ENCODE measurements at regions not wholly inside any gene's neighbourhood (a gene's known extent, or its start where the extent isn't known, plus 50 kb on each side); places are given as distances from the start of the nearest gene placed in this dataset.

DNA sequence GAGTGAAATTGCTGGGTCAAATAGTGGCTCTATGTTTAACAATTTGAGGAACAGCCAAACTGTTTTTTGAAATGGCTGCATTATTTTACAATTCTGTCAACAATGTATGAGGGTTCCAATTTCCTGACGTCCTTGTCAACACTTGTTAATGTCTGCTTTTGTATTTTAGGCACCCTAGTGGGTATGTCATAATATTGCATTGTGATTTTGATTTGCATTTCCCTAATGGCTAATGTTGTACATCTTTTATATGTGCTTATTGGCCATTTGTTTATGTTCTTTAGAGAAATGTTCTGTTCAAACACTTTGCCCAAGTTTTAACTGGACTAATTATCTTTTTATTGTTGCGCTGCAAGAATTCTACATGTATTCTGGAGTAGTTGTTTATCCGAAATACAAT is 93.2 kb downstream of the GPR65 start:
- no peaks in the 10 kb centered on the region for H4K20me1 ChIP-seq (replicated peaks; ENCODE audit: control insufficient read depth, insufficient read depth, low read length)
- no TSS peak for BruUV-seq (replicated peaks)
- no peak overlapping the region for H3K27ac ChIP-seq (ENCODE audit: extremely low read depth, low read depth, low read length)
- no peaks in the 10 kb centered on the region for H3K9me1 ChIP-seq (ENCODE audit: control insufficient read depth, insufficient read depth, low read length)
- no peaks in the 10 kb centered on the region for H3K4me1 ChIP-seq (replicated peaks in 1 of 2; ENCODE audit: control insufficient read depth in 2 of 2, insufficient read depth in 2 of 2, low read length in 2 of 2)
- 2% methylated on average over 3 of the region's 3 CpGs for WGBS (ENCODE audit: insufficient coverage, low coverage, missing lambda C conversion rate)
- POLR2A ChIA-PET = no interaction called here
- H3K27me3 ChIP-seq (ENCODE audit: control insufficient read depth in 2 of 2, insufficient read depth in 2 of 2, low read length in 2 of 2) = no peaks in the 10 kb centered on the region
- no peak for FAIRE-seq
- CTCF ChIA-PET (ENCODE audit: low intra/inter-chr PET ratio) = no interaction called here
- TF ChIP-seq MAFK (IDR thresholded peaks at IDR 0.05; ENCODE audit: low read length) = no peak
- TF ChIP-seq ETV1 (tag; conservative IDR thresholded peaks at IDR 0.05; ENCODE audit: low read depth) = no peak
- peak; percentile 47 for TF ChIP-seq RBM25 (IDR thresholded peaks at IDR 0.05; ENCODE audit: low read depth, low read length, severe bottlenecking)
- no peak for TF ChIP-seq MEF2D (tag; conservative IDR thresholded peaks at IDR 0.05; ENCODE audit: low read depth)
- H3K36me3 ChIP-seq (ENCODE audit: control insufficient read depth, insufficient read depth, low read length) = no peaks in the 10 kb centered on the region
- H2AFZ ChIP-seq (ENCODE audit: low read depth, low read length) = no peak overlapping the region
- in situ Hi-C loops (cut with MboI) = no loop called here
- DNase-seq (ENCODE audit: extremely low read depth in 1 of 4, low spot score in 3 of 4) = peak in 1 of 4 experiments; percentile 6
- no peak overlapping the region for H3K4me3 ChIP-seq
- H3K9ac ChIP-seq (ENCODE audit: insufficient read depth in 1 of 2, low read depth in 2 of 2, low read length in 2 of 2) = no peak overlapping the region
- no peaks in the 10 kb centered on the region for H3K79me2 ChIP-seq (ENCODE audit: control insufficient read depth, insufficient read depth, low read length)
- intact Hi-C loops (cut with micrococcal nuclease) = no loop called here
- no peak overlapping the region for H3K4me2 ChIP-seq (ENCODE audit: insufficient read depth, low read length)
- H3K9me3 ChIP-seq (replicated peaks; ENCODE audit: control insufficient read depth, insufficient read depth, low read depth, low read length) = no peaks in the 10 kb centered on the region
- ATAC-seq = no peak

- 9% methylated on average over 1 of the region's 1 CpG for WGBS (ENCODE audit: insufficient coverage, low coverage, missing lambda C conversion rate)
- Histone ChIP-seq H3K79me2 (ENCODE audit: control insufficient read depth, insufficient read depth, low read length) (no peaks in the 10 kb centered on the region), H3K4me3 (no peak overlapping the region), H3K9ac (ENCODE audit: insufficient read depth in 1 of 2, low read depth in 2 of 2, low read length in 2 of 2) (no peak overlapping the region), H3K9me3 (replicated peaks; ENCODE audit: control insufficient read depth, insufficient read depth, low read depth, low read length) (no peaks in the 10 kb centered on the region), H2AFZ (ENCODE audit: low read depth, low read length) (no peak overlapping the region), H3K27me3 (ENCODE audit: control insufficient read depth in 2 of 2, insufficient read depth in 2 of 2, low read length in 2 of 2) (no peaks in the 10 kb centered on the region), H4K20me1 (replicated peaks; ENCODE audit: control insufficient read depth, insufficient read depth, low read length) (no peaks in the 10 kb centered on the region), H3K4me2 (ENCODE audit: insufficient read depth, low read length) (no peak overlapping the region), H3K36me3 (ENCODE audit: control insufficient read depth, insufficient read depth, low read length) (no peaks in the 10 kb centered on the region), H3K9me1 (ENCODE audit: control insufficient read depth, insufficient read depth, low read length) (no peaks in the 10 kb centered on the region), H3K27ac (ENCODE audit: extremely low read depth, low read depth, low read length) (no peak overlapping the region), H3K4me1 (replicated peaks in 1 of 2; ENCODE audit: control insufficient read depth in 2 of 2, insufficient read depth in 2 of 2, low read length in 2 of 2) (no peaks in the 10 kb centered on the region)
- ATAC-seq (no peak), DNase-seq (ENCODE audit: extremely low read depth in 1 of 4, low spot score in 3 of 4) (no peak), FAIRE-seq (no peak)
- BruUV-seq (replicated peaks) = no TSS peak
- TF ChIP-seq MIER1 (IDR thresholded peaks at IDR 0.05; ENCODE audit: low read depth) = no peak
- TF ChIP-seq ZNF583 (CRISPR knock-in tag; IDR thresholded peaks at IDR 0.05) = peak; percentile 47; the same call in 1 of the 2 replicates
- CTCF ChIA-PET (ENCODE audit: low intra/inter-chr PET ratio) = no interaction called here
- POLR2A ChIA-PET = no interaction called here
- intact Hi-C loops (cut with micrococcal nuclease) = no loop called here
- in situ Hi-C loops (cut with MboI) = no loop called here
Observed at GRCh38 chr14:88104710-88105109, 99.8 kb downstream of the GPR65 start.
